K562 (cell line): ENCODE measurements at regions not wholly inside any gene's neighbourhood (a gene's known extent, or its start where the extent isn't known, plus 50 kb on each side); places are given as distances from the start of the nearest gene placed in this dataset.

Source experiments
- ATAC-seq: fragments of 200-7000 bp; cut with Tn5 transposase; 3 replicates; pipeline ENCODE4 v1.9.1; 2020; ENCODE audit warnings: moderate library complexity
- BruUV-seq: library from RNA; stranded (reverse); fragments of 400-500 nt; replicated peaks from 2 replicates; lab custom pipeline; 2021; lab: Mats Ljungman, UMichigan
- CTCF ChIA-PET: fragments of 300-600 bp; formaldehyde crosslinking; extraction: SDS; loops from one replicate; lab custom pipeline; 2021; ENCODE audit warnings: low intra/inter-chr PET ratio; lab: Yijun Ruan, JAX
- POLR2A ChIA-PET: fragments of 300-600, 350-650 bp; sonication (Branson Sonifier 250); formaldehyde crosslinking; extraction: SDS; loops from one replicate; lab custom pipeline; 2021; ENCODE audit warnings: antibody characterized with exemption, inconsistent platforms; lab: Yijun Ruan, JAX
- DNase-seq, 4 experiments: peaks; one replicate each; pipeline versions ENCODE4 v3.0.0 to v3.0.0-alpha.2; 2011 to 2018; ENCODE audit warnings: low spot score in 3 of 4, mixed read lengths in 3 of 4; ENCODE audit errors: extremely low read depth in 1 of 4
- FAIRE-seq: peaks from 2 replicates; lab custom pipeline; 2011; peaks lifted over from hg19 to GRCh38; lab: Jason Lieb, UNC
- H2AFZ ChIP-seq: 2 replicates; pipeline ENCODE4 v1.6.0; 2011; ENCODE audit warnings: low read depth, low read length, control low read depth, inconsistent platforms
- H3K27ac ChIP-seq: fragments of 200-600 bp; 3 replicates; pipeline ENCODE4 v1.8.0; 2011; ENCODE audit warnings: low read depth, mild to moderate bottlenecking, control low read depth, inconsistent platforms, low read length, moderate library complexity, mixed read lengths; ENCODE audit errors: extremely low read depth
- H3K27me3 ChIP-seq, 2 experiments: fragments of 300-600 bp in 1 of 2; 2 replicates in 1 of 2; 3 replicates in 1 of 2; pipeline versions ENCODE4 v1.6.0 to v1.8.0; 2011; ENCODE audit warnings: inconsistent platforms in 2 of 2, low read length in 2 of 2, mild to moderate bottlenecking in 1 of 2, mixed read lengths in 1 of 2, moderate library complexity in 1 of 2; ENCODE audit not compliant: control insufficient read depth in 2 of 2, insufficient read depth in 2 of 2
- H3K36me3 ChIP-seq: fragments of 300-600 bp; 3 replicates; pipeline ENCODE4 v1.8.0; 2011; ENCODE audit warnings: mild to moderate bottlenecking, low read length, inconsistent platforms; ENCODE audit not compliant: control insufficient read depth, insufficient read depth
- H3K4me1 ChIP-seq, 2 experiments: fragments of 200-600 bp in 1 of 2; replicated peaks in 1 of 2; 2 replicates in 1 of 2; 3 replicates in 1 of 2; pipeline versions ENCODE4 v1.5.1 to v1.8.0; 2011; ENCODE audit warnings: inconsistent platforms in 2 of 2, low read length in 2 of 2, mild to moderate bottlenecking in 1 of 2, mixed read lengths in 1 of 2, moderate library complexity in 1 of 2; ENCODE audit not compliant: control insufficient read depth in 2 of 2, insufficient read depth in 2 of 2
- H3K4me2 ChIP-seq: 2 replicates; pipeline ENCODE4 v1.6.1; 2011; ENCODE audit warnings: low read length, control low read depth, inconsistent platforms, mixed read lengths; ENCODE audit not compliant: insufficient read depth
- H3K4me3 ChIP-seq: fragments of 200-600 bp; sonication (generic), shearing (Covaris generic); 2 replicates; pipeline ENCODE4 v1.5.1; 2016; ENCODE audit warnings: control low read depth, inconsistent platforms
- H3K79me2 ChIP-seq: fragments of 200-600 bp; 3 replicates; pipeline ENCODE4 v1.8.0; 2011; ENCODE audit warnings: low read length, inconsistent platforms; ENCODE audit not compliant: control insufficient read depth, insufficient read depth
- H3K9ac ChIP-seq, 2 experiments: 2 replicates each; pipeline versions ENCODE4 v1.6.0 to v1.6.1; 2011; ENCODE audit warnings: low read depth in 2 of 2, low read length in 2 of 2, control low read depth in 1 of 2, inconsistent platforms in 1 of 2, mild to moderate bottlenecking in 1 of 2, mixed read lengths in 1 of 2; ENCODE audit not compliant: insufficient read depth in 1 of 2
- H3K9me1 ChIP-seq: one replicate; pipeline ENCODE4 v1.6.0; 2011; ENCODE audit warnings: inconsistent platforms, mild to moderate bottlenecking, low read length, moderate library complexity; ENCODE audit not compliant: control insufficient read depth, insufficient read depth
- H3K9me3 ChIP-seq: replicated peaks from 2 replicates; pipeline ENCODE4 v1.5.1; 2011; ENCODE audit warnings: low read depth, low read length, inconsistent platforms; ENCODE audit not compliant: control insufficient read depth, insufficient read depth
- H4K20me1 ChIP-seq: replicated peaks from 2 replicates; pipeline ENCODE4 v1.6.1; 2011; ENCODE audit warnings: low read length, inconsistent platforms, mixed read lengths; ENCODE audit not compliant: control insufficient read depth, insufficient read depth
- CLOCK ChIP-seq: fragments of 250-450 bp; sonication (Bioruptor Pico); IDR thresholded peaks from 2 replicates; pipeline ENCODE4 v1.4.0; 2020; ENCODE audit warnings: mild to moderate bottlenecking, moderate library complexity, borderline replicate concordance
- CREBBP ChIP-seq: IDR thresholded peaks from one replicate; pipeline ENCODE4 v1.6.1; 2012; ENCODE audit warnings: low read depth, mild to moderate bottlenecking, control low read depth, inconsistent platforms, low read length
- HEY1 ChIP-seq: fragments of 250-450 bp; sonication (Bioruptor Pico); IDR thresholded peaks from 2 replicates; pipeline ENCODE4 v1.5.0; 2020; ENCODE audit warnings: mild to moderate bottlenecking, moderate library complexity, borderline replicate concordance
- HNRNPH1 ChIP-seq: fragments of 200-400 bp; formaldehyde crosslinking; optimal IDR thresholded peaks from 2 replicates; pipeline ENCODE3; 2017; ENCODE audit warnings: low read depth, mild to moderate bottlenecking, low read length, moderate library complexity
- MTA2 ChIP-seq: fragments of 450-650 bp; IDR thresholded peaks from 2 replicates; pipeline ENCODE4 v1.6.1; 2016; ENCODE audit warnings: low read depth
- PHF20 ChIP-seq: fragments of 450-650 bp; IDR thresholded peaks from 2 replicates; pipeline ENCODE4 v1.6.1; 2018; ENCODE audit not compliant: partially characterized antibody
- POLR2AphosphoS5 ChIP-seq: IDR thresholded peaks from 2 replicates; pipeline ENCODE4 v1.6.1; 2011; ENCODE audit warnings: mild to moderate bottlenecking, low read depth, low read length, moderate library complexity; ENCODE audit not compliant: control insufficient read depth, insufficient read depth
- STAT5A ChIP-seq: IDR thresholded peaks from 2 replicates; pipeline ENCODE4 v1.6.1; 2012; ENCODE audit warnings: low read length, inconsistent platforms, borderline replicate concordance
- SUPT5H ChIP-seq: fragments of 450-650 bp; IDR thresholded peaks from 2 replicates; pipeline ENCODE4 v1.6.1; 2016
- TEAD1 ChIP-seq, 2 experiments: fragments of 450-650 bp in 1 of 2; sonication (generic) in 1 of 2; formaldehyde crosslinking; IDR thresholded peaks; 2 replicates each; pipeline versions ENCODE4 v1.4.0 to v1.8.0; 2020 to 2022; ENCODE audit warnings: mild to moderate bottlenecking in 2 of 2, missing genetic modification reagents in 1 of 2
- ZBTB17 ChIP-seq: fragments of 450-650 bp; formaldehyde crosslinking; IDR thresholded peaks from 2 replicates; pipeline ENCODE4 v1.4.0; 2020; ENCODE audit warnings: mild to moderate bottlenecking
- ZNF707 ChIP-seq: fragments of 250-450 bp; sonication (Bioruptor Pico); conservative IDR thresholded peaks from 2 replicates; pipeline ENCODE4 v1.8.0; 2022; ENCODE audit warnings: inconsistent platforms, mild to moderate bottlenecking, moderate library complexity
- WGBS: fragments of 100-300 bp; shearing (Covaris generic); methylation state at CpG from one replicate; pipeline ENCODE4 v1.1.6; 2016; ENCODE audit warnings: low coverage, mixed read lengths; ENCODE audit not compliant: insufficient coverage; ENCODE audit errors: missing lambda C conversion rate; 5-methylcytosine and 5-hydroxymethylcytosine counted together
- in situ Hi-C: fragments of 300-500 bp; cut with MboI; formaldehyde crosslinking; loops from 4 replicates; pipeline ENCODE4 v1.15.0; 2018; ENCODE audit warnings: inconsistent platforms, mixed read lengths
- intact Hi-C: fragments of 100-400 bp; cut with micrococcal nuclease; formaldehyde crosslinking; loops from 2 replicates; pipeline ENCODE4 v1.14.2; 2022
- TF ChIP-seq, protein P1 (sequence below): sonication (generic); formaldehyde crosslinking; IDR thresholded peaks from 2 replicates; pipeline ENCODE4 v1.8.1; 2023; ENCODE audit warnings: mild to moderate bottlenecking, missing genetic modification reagents
- TF ChIP-seq, protein P2 (sequence below): fragments of 250-450 bp; sonication (Bioruptor Pico); IDR thresholded peaks from 2 replicates; pipeline ENCODE4 v1.5.0; 2021

- intact Hi-C loops, result no loop called here
- DNase-seq, result no peak
- H4K20me1 ChIP-seq, result no peaks in the 10 kb centered on the region
- no TSS peak for BruUV-seq
- no peak for ATAC-seq
- no peaks in the 10 kb centered on the region for H3K36me3 ChIP-seq
- H3K27me3 ChIP-seq, result no peaks in the 10 kb centered on the region
- peaks cover 2% of the 10 kb centered on the region; the same call in 1 of the 2 replicates for H3K9me3 ChIP-seq
- H3K27ac ChIP-seq, result no peak overlapping the region
- H3K79me2 ChIP-seq, result no peaks in the 10 kb centered on the region
- in situ Hi-C loops, result no loop called here
- ChIA-PET POLR2A (no interaction called here), CTCF (no interaction called here)
- TF ChIP-seq SUPT5H (no peak), POLR2AphosphoS5 (no peak), ZBTB17 (CRISPR knock-in tag) (no peak), MTA2 (no peak), STAT5A (no peak)
- TF ChIP-seq, protein P1, sequence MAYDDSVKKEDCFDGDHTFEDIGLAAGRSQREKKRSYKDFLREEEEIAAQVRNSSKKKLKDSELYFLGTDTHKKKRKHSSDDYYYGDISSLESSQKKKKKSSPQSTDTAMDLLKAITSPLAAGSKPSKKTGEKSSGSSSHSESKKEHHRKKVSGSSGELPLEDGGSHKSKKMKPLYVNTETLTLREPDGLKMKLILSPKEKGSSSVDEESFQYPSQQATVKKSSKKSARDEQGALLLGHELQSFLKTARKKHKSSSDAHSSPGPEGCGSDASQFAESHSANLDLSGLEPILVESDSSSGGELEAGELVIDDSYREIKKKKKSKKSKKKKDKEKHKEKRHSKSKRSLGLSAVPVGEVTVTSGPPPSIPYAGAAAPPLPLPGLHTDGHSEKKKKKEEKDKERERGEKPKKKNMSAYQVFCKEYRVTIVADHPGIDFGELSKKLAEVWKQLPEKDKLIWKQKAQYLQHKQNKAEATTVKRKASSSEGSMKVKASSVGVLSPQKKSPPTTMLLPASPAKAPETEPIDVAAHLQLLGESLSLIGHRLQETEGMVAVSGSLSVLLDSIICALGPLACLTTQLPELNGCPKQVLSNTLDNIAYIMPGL (CRISPR knock-in tag), result no peak
- H3K4me1 ChIP-seq, result no peaks in the 10 kb centered on the region
- 3% methylated on average over 7 of the region's 7 CpGs for WGBS
- H3K4me3 ChIP-seq, result no peak overlapping the region
- no peaks in the 10 kb centered on the region for H3K9me1 ChIP-seq
- no peak overlapping the region for H3K4me2 ChIP-seq
- no peak overlapping the region for H3K9ac ChIP-seq
- H2AFZ ChIP-seq, result no peak overlapping the region
- FAIRE-seq, result no peak
Observed at GRCh38 chr9:117827456-117827855, 123.3 kb downstream of the TLR4 start.

DNA sequence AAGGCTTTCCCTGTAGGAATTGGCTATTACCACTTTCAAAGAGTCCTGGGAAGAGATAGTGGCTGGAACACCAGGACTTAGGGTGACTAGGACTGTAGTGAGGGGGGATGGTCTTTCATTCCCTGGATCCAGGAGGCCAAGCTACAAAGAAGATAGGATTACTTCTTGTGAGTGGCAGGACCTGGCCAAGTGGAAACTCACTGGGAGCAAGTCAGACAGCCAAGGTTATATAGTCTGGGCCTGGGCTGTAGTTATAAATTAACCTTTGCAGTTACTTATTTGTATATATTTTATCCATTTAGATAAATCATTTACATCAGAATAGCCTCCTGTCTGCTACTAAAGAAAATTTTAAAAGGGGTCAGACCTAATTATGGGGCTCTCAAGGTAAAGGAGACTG, 124.3 kb downstream of the TLR4 start:
- no peak for ATAC-seq
- Histone ChIP-seq H3K4me3 (no peak overlapping the region), H3K9ac (no peak overlapping the region), H3K9me3 (no peaks in the 10 kb centered on the region), H4K20me1 (no peaks in the 10 kb centered on the region), H3K4me1 (no peaks in the 10 kb centered on the region), H3K27ac (no peak overlapping the region), H3K4me2 (no peak overlapping the region), H2AFZ (no peak overlapping the region), H3K36me3 (no peaks in the 10 kb centered on the region), H3K79me2 (no peaks in the 10 kb centered on the region), H3K9me1 (no peaks in the 10 kb centered on the region), H3K27me3 (no peaks in the 10 kb centered on the region)
- no TSS peak for BruUV-seq
- FAIRE-seq, result no peak
- CTCF ChIA-PET, result no interaction called here
- DNase-seq, result no peak
- in situ Hi-C loops (no loop called here), intact Hi-C loops (no loop called here)
- POLR2A ChIA-PET, result no interaction called here
- TF ChIP-seq CREBBP (no peak), ZNF707 (CRISPR knock-in tag) (no peak), CLOCK (CRISPR knock-in tag) (no peak), HEY1 (CRISPR knock-in tag) (no peak), TEAD1 (CRISPR knock-in tag; IDR thresholded peaks at IDR 0.05) (no peak), PHF20 (no peak), HNRNPH1 (no peak)
- TF ChIP-seq, protein P2, sequence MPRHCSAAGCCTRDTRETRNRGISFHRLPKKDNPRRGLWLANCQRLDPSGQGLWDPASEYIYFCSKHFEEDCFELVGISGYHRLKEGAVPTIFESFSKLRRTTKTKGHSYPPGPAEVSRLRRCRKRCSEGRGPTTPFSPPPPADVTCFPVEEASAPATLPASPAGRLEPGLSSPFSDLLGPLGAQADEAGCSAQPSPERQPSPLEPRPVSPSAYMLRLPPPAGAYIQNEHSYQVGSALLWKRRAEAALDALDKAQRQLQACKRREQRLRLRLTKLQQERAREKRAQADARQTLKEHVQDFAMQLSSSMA, result no peak
